HL-60/S4 treated with retinoic acid at 250 ng/mL for 4 days and 3 days (cell line): ENCODE measurements at regions not wholly inside any gene's neighbourhood (a gene's known extent, or its start where the extent isn't known, plus 50 kb on each side); places are given as distances from the start of the nearest gene placed in this dataset.

ENCODE experiments used
- in situ Hi-C: fragments of 300-500 bp; cut with MboI; formaldehyde crosslinking; loops from 2 replicates; pipeline ENCODE4 v1.7.0; 2022; ENCODE audit warnings: low sequenced_read_pairs

- in situ Hi-C loops: no loop called here
Observed at GRCh38 chrX:4935401-4935800, 1222.0 kb upstream of the PRKX start.

GRCh38 chrX:4932790-4933189 is 1219.3 kb upstream of the PRKX start:
- in situ Hi-C loops: no loop called here

- in situ Hi-C loops: no loop called here
Observed at GRCh38 chrX:4930426-4930825, 1217.0 kb upstream of the PRKX start.

GRCh38 chrX:4925911-4926310 is 1212.5 kb upstream of the PRKX start:
- in situ Hi-C loops: no loop called here

GRCh38 chrX:4909348-4909747 is 1195.9 kb upstream of the PRKX start:
- in situ Hi-C loops: no loop called here

GRCh38 chrX:4905576-4905975 is 1192.1 kb upstream of the PRKX start:
- in situ Hi-C loops: no loop called here

- in situ Hi-C loops: no loop called here
Observed at GRCh38 chrX:4881277-4881676, 1167.8 kb upstream of the PRKX start.

- in situ Hi-C loops: no loop called here
Observed at GRCh38 chrX:4878640-4879039, 1165.2 kb upstream of the PRKX start.

GRCh38 chrX:4876268-4876667 is 1162.8 kb upstream of the PRKX start:
- in situ Hi-C loops: no loop called here

- in situ Hi-C loops: no loop called here
Observed at GRCh38 chrX:4851534-4851933, 1138.1 kb upstream of the PRKX start.

- in situ Hi-C loops: no loop called here
Observed at GRCh38 chrX:4850312-4850711, 1136.9 kb upstream of the PRKX start.

- in situ Hi-C loops: no loop called here
Observed at GRCh38 chrX:4844376-4844775, 1130.9 kb upstream of the PRKX start.

- in situ Hi-C loops: no loop called here
Observed at GRCh38 chrX:4841216-4841745, 1127.8 kb upstream of the PRKX start.

- in situ Hi-C loops: no loop called here
Observed at GRCh38 chrX:4831574-4831973, 1118.1 kb upstream of the PRKX start.

GRCh38 chrX:4830880-4831557 is 1117.6 kb upstream of the PRKX start:
- in situ Hi-C loops: no loop called here

GRCh38 chrX:4825550-4825949 is 1112.1 kb upstream of the PRKX start:
- in situ Hi-C loops: no loop called here

- in situ Hi-C loops: no loop called here
Observed at GRCh38 chrX:4809571-4809970, 1096.1 kb upstream of the PRKX start.

GRCh38 chrX:4805502-4805901 is 1092.1 kb upstream of the PRKX start:
- in situ Hi-C loops: no loop called here

- in situ Hi-C loops: no loop called here
Observed at GRCh38 chrX:4800756-4801155, 1087.3 kb upstream of the PRKX start.

- in situ Hi-C loops: no loop called here
Observed at GRCh38 chrX:4787971-4788370, 1074.5 kb upstream of the PRKX start.

- in situ Hi-C loops: no loop called here
Observed at GRCh38 chrX:4764888-4765287, 1051.4 kb upstream of the PRKX start.

GRCh38 chrX:4762196-4762595 is 1048.7 kb upstream of the PRKX start:
- in situ Hi-C loops: no loop called here
